ENCODE measurements at regions not wholly inside any gene's neighbourhood (a gene's known extent, or its start where the extent isn't known, plus 50 kb on each side); places are given as distances from the start of the nearest gene placed in this dataset.
"Not testable (repeated sequence)": the region's sequence is repeated elsewhere in the genome, so short reads cannot be mapped to it uniquely, and the experiment has no call there.

- Histone ChIP-seq H3K27ac (no peak overlapping the region), H3K4me3 (no peak overlapping the region), H3K27me3 (peaks cover 0 to 77% of the 10 kb centered on the region in 2 donors), H3K9me3 (no peaks in the 10 kb centered on the region), H3K4me1 (no peaks in the 10 kb centered on the region), H3K36me3 (no peaks in the 10 kb centered on the region)
- no peak for TF ChIP-seq CTCF (IDR thresholded peaks at IDR 0.05)
- DNase-seq = peak in 1 of 2 donors; percentile 62
- intact Hi-C loops (cut with DNase I; ENCODE audit: low total_unique reads) = no loop called here
These were observed 179.2 kb downstream of the IRF8 start for GRCh38 chr16:86078121-86078600.

- H3K27ac ChIP-seq; intact Hi-C loops (cut with DNase I; ENCODE audit: low total_unique reads): not testable (repeated sequence)
- DNase-seq = peak in 1 of 2 donors; percentile 15
These were observed 179.7 kb downstream of the IRF8 start for GRCh38 chr16:86078711-86079110.

GRCh38 chr16:86079255-86079885, 180.4 kb downstream of the IRF8 start:
- intact Hi-C loops (cut with DNase I; ENCODE audit: low total_unique reads) = no loop called here
- no peak overlapping the region for H3K4me3 ChIP-seq
- H3K4me1 ChIP-seq = no peaks in the 10 kb centered on the region
- DNase-seq = peak; percentile 13 to 48
- no peaks in the 10 kb centered on the region for H3K9me3 ChIP-seq
- H3K27ac ChIP-seq = no peak overlapping the region
- H3K27me3 ChIP-seq = peaks cover 0 to 77% of the 10 kb centered on the region in 2 donors
- H3K36me3 ChIP-seq = no peaks in the 10 kb centered on the region
- no peak for TF ChIP-seq CTCF (IDR thresholded peaks at IDR 0.05)

More at GRCh38 chr16:86078711-86079110, 179.7 kb downstream of the IRF8 start:
- H3K27me3 ChIP-seq = peaks cover 0 to 77% of the 10 kb centered on the region in 2 donors
- not testable (repeated sequence) for H3K9me3 ChIP-seq, H3K36me3 ChIP-seq, H3K4me1 ChIP-seq, H3K4me3 ChIP-seq

- no peaks in the 10 kb centered on the region for H3K36me3 ChIP-seq
These were observed 181.3 kb downstream of the IRF8 start for GRCh38 chr16:86080131-86080875.

DNA sequence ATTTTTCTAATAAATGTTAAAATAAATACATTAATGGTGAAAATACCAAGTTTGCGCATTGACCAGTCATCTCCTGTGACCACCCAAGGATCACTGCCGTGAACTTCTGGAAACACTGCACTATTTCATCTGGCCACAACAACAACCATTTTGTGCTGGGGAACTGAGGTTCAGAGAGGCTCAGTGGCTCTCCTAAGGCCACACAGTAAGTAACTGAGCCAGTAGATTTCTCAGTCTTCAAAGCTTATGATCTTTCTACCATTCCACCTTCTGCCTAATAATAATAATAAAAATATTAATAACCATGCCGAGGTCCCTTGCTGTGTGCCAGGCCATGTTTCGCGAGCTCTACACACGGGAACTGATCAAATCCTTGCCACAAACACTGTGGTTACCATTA, 182.0 kb downstream of the IRF8 start:
- Histone ChIP-seq H3K27ac (no peak overlapping the region), H3K4me1 (no peaks in the 10 kb centered on the region), H3K4me3 (no peak overlapping the region), H3K36me3 (no peaks in the 10 kb centered on the region), H3K27me3 (peaks cover 0 to 74% of the 10 kb centered on the region in 2 donors), H3K9me3 (no peaks in the 10 kb centered on the region)
- peak in 1 of 2 donors; percentile 5 for DNase-seq
- TF ChIP-seq CTCF (IDR thresholded peaks at IDR 0.05) = no peak
- intact Hi-C loops (cut with DNase I; ENCODE audit: low total_unique reads) = no loop called here

More at GRCh38 chr16:86080131-86080875, 181.3 kb downstream of the IRF8 start:
- H3K9me3 ChIP-seq = no peaks in the 10 kb centered on the region
- no peak overlapping the region for H3K4me3 ChIP-seq
- H3K27ac ChIP-seq = no peak overlapping the region
- DNase-seq = peak in 1 of 2 donors; percentile 27
- H3K27me3 ChIP-seq = peaks cover 0 to 77% of the 10 kb centered on the region in 2 donors
- H3K4me1 ChIP-seq = no peaks in the 10 kb centered on the region
- intact Hi-C loops (cut with DNase I; ENCODE audit: low total_unique reads) = no loop called here
- no peak for TF ChIP-seq CTCF (IDR thresholded peaks at IDR 0.05)

GRCh38 chr16:86082418-86083030, 183.6 kb downstream of the IRF8 start:
- TF ChIP-seq CTCF (IDR thresholded peaks at IDR 0.05) = no peak
- H3K4me3 ChIP-seq = no peak overlapping the region
- no peaks in the 10 kb centered on the region for H3K36me3 ChIP-seq
- H3K27ac ChIP-seq = no peak overlapping the region
- no peaks in the 10 kb centered on the region for H3K9me3 ChIP-seq
- DNase-seq = peak in 1 of 2 donors; percentile 10
- no peaks in the 10 kb centered on the region for H3K4me1 ChIP-seq
- intact Hi-C loops (cut with DNase I; ENCODE audit: low total_unique reads) = no loop called here
- H3K27me3 ChIP-seq = peaks cover 0 to 59% of the 10 kb centered on the region in 2 donors
